HG03095 (cell line): ENCODE measurements at regions not wholly inside any gene's neighbourhood (a gene's known extent, or its start where the extent isn't known, plus 50 kb on each side); places are given as distances from the start of the nearest gene placed in this dataset.

Experiments
- ATAC-seq: cut with Tn5 transposase; IDR thresholded peaks from one replicate; pipeline ENCODE4 v1.9.1; 2021; ENCODE audit warnings: moderate library complexity; ENCODE audit not compliant: unreplicated experiment

- no peak for ATAC-seq
Observed at GRCh38 chr4:4775493-4776004, 83.9 kb upstream of the MSX1 start.

- no peak for ATAC-seq
Observed at GRCh38 chr4:4772534-4772933, 86.9 kb upstream of the MSX1 start.

GRCh38 chr4:4771160-4771559, 88.3 kb upstream of the MSX1 start:
- ATAC-seq, result no peak

GRCh38 chr4:4770610-4771009, 88.9 kb upstream of the MSX1 start:
- no peak for ATAC-seq

- no peak for ATAC-seq
Observed at GRCh38 chr4:4766564-4766963, 92.9 kb upstream of the MSX1 start.

GRCh38 chr4:4765811-4766210, 93.7 kb upstream of the MSX1 start:
- ATAC-seq, result no peak

GRCh38 chr4:4764558-4764905, 94.9 kb upstream of the MSX1 start:
- no peak for ATAC-seq

GRCh38 chr4:4763822-4764557, 95.5 kb upstream of the MSX1 start:
- no peak for ATAC-seq

- peak; percentile 91 for ATAC-seq
Observed at GRCh38 chr4:4762909-4763821, 96.3 kb upstream of the MSX1 start.

- ATAC-seq, result no peak
Observed at GRCh38 chr4:4762300-4762699, 97.2 kb upstream of the MSX1 start.

GRCh38 chr4:4761128-4761982, 98.1 kb upstream of the MSX1 start:
- ATAC-seq, result no peak

GRCh38 chr4:4759883-4760282, 99.6 kb upstream of the MSX1 start:
- no peak for ATAC-seq

GRCh38 chr4:4759232-4759631, 100.2 kb upstream of the MSX1 start:
- ATAC-seq, result no peak

- ATAC-seq, result peak; percentile 34
Observed at GRCh38 chr4:4758681-4759080, 100.8 kb upstream of the MSX1 start.

GRCh38 chr4:4755306-4755705, 104.2 kb upstream of the MSX1 start:
- no peak for ATAC-seq

GRCh38 chr4:4754641-4755040, 104.8 kb upstream of the MSX1 start:
- no peak for ATAC-seq

- ATAC-seq, result no peak
Observed at GRCh38 chr4:4753643-4754042, 105.8 kb upstream of the MSX1 start.

GRCh38 chr4:4752576-4753401, 106.7 kb upstream of the MSX1 start:
- ATAC-seq, result no peak

GRCh38 chr4:4752025-4752424, 107.4 kb upstream of the MSX1 start:
- ATAC-seq, result no peak

GRCh38 chr4:4750187-4750586, 109.3 kb upstream of the MSX1 start:
- no peak for ATAC-seq
